NCI-H2107 (cell line): ENCODE measurements at regions not wholly inside any gene's neighbourhood (a gene's known extent, or its start where the extent isn't known, plus 50 kb on each side); places are given as distances from the start of the nearest gene placed in this dataset.
"Not testable (repeated sequence)": the region's sequence is repeated elsewhere in the genome, so short reads cannot be mapped to it uniquely, and the experiment has no call there.

ENCODE experiments used
- DNase-seq: peaks from one replicate; lab custom pipeline; 2025; lab: John Stamatoyannopoulos, UW

DNA sequence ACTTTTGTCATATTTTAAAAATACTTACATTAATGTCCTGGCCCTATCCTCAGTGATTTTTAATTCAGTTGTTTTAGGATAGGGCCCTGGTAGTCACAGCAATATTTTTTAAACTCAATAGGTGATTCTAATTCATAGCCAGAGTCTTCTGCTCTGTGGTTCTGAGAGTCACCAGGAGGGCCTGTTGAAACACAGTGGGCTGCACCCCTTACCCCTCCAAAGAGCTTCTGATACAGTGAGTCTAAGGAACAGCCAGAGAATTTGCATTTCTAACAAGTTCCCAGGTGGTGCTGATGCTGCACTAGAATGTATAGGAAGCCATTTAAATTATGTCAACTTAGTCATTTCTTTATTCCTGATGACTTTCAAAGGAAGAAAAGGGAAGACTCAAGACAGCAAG, 458.3 kb upstream of the ARRDC3 start:
- DNase-seq: no peak

- DNase-seq: no peak
Observed at GRCh38 chr5:91840412-91840811, 457.3 kb upstream of the ARRDC3 start.

DNA sequence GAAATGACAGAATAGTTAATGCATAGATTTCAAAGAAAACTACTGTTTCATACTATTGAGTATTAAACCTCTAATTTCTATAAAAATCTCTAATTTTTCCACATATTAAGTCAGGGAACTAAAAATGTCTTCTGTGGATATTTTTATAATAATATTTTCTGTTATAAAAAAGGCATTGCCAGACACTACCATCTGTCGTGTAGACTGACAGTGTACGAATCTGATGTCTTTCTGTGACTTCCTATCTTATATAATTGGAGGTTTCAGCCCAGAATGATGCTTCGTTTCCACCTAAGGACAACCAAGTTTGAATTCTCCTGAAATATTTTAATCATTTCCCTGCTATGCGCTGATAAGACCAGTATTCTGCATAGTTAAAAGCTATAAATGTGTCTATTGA, 456.6 kb upstream of the ARRDC3 start:
- no peak for DNase-seq

GRCh38 chr5:91839233-91839632, 456.1 kb upstream of the ARRDC3 start:
- no peak for DNase-seq

DNA sequence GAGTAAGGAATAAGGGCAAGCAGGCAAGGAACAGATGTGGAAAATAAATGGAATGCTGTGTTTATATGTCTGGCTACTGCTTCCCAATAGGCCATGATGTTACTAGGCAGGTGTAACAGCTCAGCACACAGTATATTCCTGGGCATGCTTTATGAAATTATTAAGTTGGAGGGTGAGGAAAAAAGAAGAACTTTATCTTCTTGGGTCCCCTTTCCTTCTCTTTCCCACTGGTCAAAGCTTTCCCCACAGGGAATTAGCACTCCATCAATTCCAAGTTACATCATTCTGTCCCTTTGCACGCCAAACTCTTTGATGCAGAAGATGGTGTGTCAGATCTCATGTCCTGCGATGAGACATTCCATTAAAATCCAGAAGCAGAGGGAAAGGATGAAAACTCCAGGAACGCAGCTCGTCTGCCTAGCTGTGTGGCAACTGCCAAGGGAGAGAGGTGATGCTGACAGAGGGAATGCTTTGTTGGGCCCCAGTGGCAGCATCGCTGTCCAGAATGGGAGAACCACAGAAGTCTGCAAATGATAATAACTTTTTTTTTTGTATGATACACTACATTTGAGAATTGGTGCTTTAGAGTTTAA, 447.3 kb upstream of the ARRDC3 start:
- DNase-seq: no peak

GRCh38 chr5:91825618-91826017, 442.5 kb upstream of the ARRDC3 start:
- no peak for DNase-seq

DNA sequence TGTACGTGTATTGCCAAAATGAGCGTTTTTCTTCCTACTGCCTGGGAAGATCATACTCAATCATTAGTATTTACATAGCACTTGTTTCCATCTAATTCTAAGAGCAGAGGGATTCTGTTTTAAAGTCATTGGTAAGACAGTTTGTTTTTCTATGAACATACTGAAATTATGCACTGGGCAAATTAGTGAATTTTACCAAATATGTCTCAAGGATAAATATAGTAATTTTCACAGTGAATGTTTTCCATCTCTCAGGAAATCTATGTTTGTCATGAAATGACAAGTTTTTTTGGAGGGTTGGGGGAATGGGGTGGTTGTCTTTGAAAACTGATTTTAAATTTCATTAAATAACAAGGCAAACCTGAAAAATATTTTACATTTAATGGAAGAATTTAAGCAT, 441.3 kb upstream of the ARRDC3 start:
- DNase-seq: no peak

- no peak for DNase-seq
Observed at GRCh38 chr5:91820874-91821273, 437.8 kb upstream of the ARRDC3 start.

DNA sequence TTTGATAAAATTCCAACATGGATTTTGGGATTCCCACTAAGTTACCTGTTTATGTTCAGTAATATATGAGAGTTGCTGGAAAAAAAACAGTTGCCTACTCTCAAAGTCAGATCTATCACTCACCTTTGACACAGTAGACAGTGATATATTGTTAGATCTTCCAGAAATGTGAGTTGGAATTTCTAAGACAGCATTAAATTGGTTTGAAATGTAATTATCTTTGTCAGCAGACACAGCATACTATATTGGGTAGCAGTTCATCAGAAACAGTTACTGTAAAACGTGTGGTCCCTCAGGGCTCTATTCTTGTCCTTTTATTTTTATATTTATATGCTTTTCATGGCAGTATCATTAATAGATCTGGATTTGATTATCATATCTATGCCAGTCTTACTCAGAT, 433.6 kb upstream of the ARRDC3 start:
- DNase-seq: no peak

DNA sequence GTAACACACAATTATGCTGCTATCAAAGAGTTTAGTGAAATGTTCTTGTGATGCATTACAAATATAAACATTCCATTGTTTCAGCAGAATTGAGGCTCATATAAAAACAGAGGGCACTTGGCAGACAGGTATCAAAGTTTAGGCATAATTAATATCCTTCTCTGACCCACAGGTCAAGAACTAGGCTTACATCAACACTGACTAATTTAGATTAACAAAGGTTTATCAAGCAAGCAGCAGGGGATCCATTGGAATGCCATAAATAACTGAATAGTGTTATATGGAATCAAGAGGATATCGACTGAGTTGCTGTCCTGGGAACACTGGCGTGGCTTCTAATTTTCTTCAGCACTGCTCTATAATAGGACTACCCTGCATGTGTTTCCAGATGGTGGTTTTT, 414.5 kb upstream of the ARRDC3 start:
- no peak for DNase-seq

GRCh38 chr5:91794856-91795548, 411.9 kb upstream of the ARRDC3 start:
- DNase-seq: no peak

GRCh38 chr5:91794455-91794854, 411.3 kb upstream of the ARRDC3 start:
- no peak for DNase-seq

DNA sequence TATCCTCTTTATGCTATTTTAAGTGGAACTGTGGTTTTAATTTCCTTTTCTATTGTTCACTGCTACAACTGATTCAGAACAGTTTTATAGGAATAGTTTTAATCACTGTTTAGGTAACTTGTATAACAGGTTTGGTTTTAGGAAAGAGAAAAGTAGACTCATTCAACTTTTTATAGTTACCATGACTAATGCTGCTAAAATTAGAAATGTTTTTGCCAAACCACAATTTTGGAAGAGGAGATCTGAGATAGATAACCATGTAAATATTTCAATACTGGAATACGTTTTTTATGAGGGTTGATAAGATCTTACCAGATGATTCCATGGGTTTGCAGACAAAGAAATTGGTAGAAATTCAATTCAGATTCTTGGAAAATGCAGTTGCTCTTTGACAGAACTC, 404.6 kb upstream of the ARRDC3 start:
- no peak for DNase-seq

- no peak for DNase-seq
Observed at GRCh38 chr5:91777671-91778070, 394.6 kb upstream of the ARRDC3 start.

DNA sequence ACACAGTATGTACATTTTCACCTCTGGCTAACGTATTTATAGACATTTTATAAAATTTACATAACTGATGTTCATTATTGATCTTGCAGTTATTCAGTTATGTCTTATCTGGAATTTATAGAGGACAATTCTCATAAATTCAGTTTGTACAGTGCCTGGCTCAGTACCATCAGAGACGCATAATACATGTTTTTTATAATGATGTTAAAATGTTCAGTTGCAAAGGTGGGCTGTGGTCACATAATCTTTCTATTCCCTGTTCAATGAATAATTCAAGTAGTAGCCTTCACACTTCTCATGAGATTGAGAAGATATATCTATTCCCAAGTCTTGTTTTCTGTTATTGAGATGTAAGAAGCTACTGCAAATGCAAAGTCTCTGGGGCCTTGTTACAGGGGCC, 393.1 kb upstream of the ARRDC3 start:
- DNase-seq: no peak

DNA sequence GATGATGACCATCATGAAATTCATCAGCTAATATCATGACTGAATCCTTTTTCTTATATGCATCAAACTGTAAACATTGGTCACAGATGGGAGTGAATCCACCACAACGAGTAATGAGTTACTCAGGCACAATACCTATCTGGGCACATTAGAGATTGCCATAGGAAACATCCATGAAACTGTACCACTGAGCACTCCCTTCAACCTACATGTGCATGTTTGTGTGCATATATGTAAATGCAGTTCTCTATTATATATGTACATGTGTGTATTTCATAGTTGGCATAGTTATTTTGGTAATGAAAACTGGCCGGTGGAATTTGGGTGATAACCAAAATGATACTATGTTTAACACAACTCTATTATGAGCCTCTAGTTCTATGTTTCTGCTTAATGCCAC, 387.3 kb upstream of the ARRDC3 start:
- DNase-seq: no peak

DNA sequence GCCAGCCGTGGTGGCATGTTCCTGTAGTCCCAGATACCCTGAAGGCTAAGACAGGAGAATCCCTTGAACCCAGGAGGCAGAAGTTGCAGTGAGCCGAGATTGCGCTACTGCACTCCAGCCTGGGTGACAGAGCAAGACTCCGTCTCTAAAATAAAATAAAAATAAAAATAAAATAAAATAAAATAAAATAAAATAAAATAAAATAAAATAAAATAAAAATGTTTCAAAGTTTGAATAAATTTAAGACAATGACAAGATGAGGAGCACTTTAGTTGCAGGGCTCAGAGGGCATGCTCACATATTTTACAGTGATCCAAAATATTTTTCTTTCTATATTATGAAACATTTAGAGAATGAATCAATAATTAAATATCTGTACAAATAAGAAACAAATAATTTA, 374.3 kb upstream of the ARRDC3 start:
- DNase-seq: not testable (repeated sequence)

GRCh38 chr5:91754990-91755389, 371.9 kb upstream of the ARRDC3 start:
- DNase-seq: no peak

DNA sequence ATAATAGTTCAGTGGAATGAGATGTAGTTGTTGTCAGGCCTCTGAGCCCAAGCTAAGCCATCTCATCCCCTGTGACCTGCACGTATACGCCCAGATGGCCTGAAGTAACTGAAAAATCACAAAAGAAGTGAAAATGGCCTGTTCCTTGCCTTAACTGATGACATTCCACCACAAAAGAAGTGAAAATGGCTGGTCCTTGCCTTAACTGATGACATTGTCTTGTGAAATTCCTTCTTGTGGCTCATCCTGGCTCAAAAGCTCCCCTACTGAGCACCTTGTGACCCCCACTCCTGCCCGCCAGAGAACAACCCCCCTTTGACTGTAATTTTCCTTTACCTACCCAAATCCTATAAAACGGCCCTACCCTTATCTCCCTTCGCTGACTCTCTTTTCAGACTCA, 361.4 kb upstream of the ARRDC3 start:
- not testable (repeated sequence) for DNase-seq

- DNase-seq: no peak
Observed at GRCh38 chr5:91742550-91742949, 359.4 kb upstream of the ARRDC3 start.

GRCh38 chr5:91741764-91742505, 358.8 kb upstream of the ARRDC3 start:
- DNase-seq: no peak

- DNase-seq: no peak
Observed at GRCh38 chr5:91730026-91730425, 346.9 kb upstream of the ARRDC3 start.

- no peak for DNase-seq
Observed at GRCh38 chr5:91727463-91727862, 344.3 kb upstream of the ARRDC3 start.
